GM19035 (cell line): ENCODE measurements at regions not wholly inside any gene's neighbourhood (a gene's known extent, or its start where the extent isn't known, plus 50 kb on each side); places are given as distances from the start of the nearest gene placed in this dataset.

Source experiments
- ATAC-seq: cut with Tn5 transposase; IDR thresholded peaks from one replicate; pipeline ENCODE4 v1.9.1; 2021; ENCODE audit not compliant: unreplicated experiment

DNA sequence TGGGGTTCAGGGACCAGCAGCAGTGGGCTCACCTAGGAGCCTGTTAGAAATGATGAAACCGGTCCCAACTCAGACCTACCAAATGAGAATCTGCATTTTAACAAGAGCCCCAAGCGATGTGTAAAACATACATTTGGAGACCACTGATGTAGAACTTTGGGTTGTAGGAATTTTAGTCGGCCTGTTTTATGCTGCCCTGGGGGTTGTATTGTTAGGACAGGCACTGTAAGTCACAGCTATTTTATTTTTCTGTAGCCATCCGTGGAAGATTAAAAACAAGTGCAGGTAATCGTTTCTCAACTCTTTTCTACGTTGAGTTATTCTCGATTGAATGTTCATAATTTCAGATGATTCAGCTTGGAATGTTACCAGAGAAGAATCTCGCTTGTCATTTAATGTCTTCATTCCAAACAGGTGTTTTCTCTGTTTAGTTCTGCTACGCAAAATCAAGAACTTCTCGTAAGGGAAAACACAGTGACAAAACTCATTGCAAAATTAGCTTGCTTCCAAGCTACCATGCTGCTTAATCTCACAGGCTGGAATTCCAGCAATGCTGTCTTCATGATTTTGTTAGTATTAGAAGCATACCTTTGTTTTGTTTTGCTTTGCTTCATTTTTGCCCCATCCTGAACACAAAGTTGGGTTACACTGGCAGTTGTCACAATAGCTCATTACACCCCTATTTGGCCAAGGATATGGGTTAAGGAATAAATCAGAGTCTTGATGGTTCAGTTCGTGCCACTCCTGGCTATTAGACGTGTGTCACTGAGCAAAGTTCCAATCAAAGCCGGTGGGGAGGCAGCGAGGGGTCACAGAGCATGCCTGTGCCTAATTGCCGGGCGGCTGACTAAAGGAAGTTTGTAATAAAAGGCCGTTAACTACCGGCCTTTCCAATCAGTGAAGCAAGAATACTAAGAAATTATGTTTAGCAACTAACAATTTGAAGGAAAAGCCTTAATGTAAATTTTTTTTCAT is 676.9 kb downstream of the GATA3 start:
- ATAC-seq, result no peak

DNA sequence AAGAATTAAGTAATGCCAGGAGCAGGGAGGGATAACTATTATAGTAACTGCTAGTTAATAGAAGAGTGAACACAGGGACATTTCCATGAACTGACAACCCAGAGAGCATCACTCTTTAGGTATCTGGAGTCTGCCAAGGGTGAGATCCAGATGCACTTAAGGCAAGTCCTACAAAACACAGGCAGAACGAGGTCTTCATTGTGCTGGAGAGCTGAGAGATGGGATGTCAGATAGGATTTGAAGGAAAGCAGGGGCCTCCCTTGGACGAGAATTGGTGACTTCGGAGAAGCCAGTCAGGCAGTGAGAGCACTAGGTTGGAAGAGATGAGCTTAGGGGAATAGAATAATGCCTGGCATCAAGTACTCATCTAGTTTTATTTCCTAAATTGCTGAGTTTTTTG is 684.5 kb downstream of the GATA3 start:
- ATAC-seq, result no peak

DNA sequence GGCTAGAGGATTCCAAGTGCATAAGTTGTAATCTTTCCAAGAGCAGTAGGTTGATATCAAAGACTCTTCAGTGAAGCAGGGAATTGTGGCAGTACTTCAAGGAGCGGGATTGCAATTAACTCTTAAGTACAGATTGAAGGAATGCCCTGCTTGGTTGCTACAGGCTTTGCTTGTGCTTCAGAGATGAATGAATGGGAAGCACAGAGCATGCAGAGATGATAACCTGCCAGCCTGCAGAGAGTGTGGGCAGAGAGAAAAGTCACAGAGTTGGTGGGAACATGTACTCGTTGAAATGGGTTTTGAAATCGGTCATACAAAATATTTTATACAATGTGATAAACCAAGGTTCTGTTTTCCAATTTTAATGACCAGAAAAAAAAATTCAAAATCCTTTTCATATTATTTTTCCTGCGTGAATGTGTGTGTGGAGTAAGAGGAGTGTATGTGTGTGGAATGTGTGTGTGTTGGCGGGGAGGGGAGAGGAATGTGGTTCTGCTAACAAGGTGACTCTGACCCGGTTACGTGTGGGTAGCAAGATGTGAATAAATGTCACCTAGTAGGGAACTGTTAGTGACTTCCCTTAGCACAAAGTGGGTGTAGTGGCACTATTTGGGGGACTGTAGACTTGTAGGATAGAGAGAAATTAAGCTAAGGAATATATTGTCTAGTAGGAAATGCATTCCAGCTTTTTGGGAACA is 697.8 kb downstream of the GATA3 start:
- no peak for ATAC-seq

DNA sequence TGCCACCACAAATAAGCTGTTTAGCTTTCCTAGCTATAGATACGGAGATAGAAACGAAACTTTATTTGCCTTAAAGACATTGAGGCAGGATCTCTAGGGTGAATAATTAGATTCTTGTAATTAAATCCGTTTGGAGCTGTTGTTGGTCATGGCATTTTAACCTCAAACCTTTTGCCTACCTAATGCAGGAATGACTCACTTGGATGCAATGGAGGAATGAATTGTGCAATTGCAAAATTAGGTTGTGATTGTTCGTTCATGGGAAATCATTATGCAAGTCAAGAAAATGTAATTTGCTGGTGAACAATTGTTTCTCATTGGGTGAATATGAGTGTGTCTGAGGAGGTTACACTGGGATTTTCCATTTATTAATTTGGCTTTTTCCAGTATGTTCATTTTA is 703.5 kb downstream of the GATA3 start:
- ATAC-seq, result no peak

DNA sequence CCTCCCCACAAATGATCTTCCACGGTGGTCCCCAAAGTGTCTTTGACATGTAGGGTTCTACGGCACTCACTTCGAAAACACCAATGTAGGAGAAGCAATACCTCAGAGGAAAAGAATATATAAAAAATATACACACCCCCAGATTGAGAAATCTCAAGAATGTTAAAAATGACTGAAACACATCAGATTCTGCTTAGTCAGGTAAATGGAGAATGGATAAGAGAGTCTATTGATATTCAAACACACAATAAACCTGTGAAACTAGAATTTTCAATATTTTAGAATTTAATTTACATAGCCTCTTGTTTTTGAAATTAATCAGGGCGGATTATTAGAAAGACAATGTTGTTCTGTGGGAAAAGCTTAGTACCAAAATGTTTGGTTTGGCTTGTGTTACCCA is 712.4 kb downstream of the GATA3 start:
- no peak for ATAC-seq

DNA sequence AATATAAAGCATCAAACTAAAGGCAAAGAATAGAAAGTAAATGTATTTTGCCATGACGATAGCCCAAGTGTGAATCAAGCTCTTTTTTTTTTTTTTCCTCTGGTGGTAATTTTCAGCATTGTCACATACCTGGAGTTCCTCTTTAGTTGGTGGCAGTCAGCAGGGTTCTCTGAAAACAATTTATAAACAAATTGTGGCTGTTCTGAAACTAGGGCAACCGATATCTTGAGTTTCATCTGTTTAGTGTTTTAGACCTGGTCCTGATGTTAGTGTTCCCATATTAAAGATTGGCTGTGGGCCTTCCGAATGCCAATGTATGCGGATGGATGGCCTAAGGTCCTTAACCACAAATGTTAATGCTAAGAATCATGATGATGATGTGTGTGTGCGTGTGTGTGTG is 713.1 kb downstream of the GATA3 start:
- no peak for ATAC-seq

DNA sequence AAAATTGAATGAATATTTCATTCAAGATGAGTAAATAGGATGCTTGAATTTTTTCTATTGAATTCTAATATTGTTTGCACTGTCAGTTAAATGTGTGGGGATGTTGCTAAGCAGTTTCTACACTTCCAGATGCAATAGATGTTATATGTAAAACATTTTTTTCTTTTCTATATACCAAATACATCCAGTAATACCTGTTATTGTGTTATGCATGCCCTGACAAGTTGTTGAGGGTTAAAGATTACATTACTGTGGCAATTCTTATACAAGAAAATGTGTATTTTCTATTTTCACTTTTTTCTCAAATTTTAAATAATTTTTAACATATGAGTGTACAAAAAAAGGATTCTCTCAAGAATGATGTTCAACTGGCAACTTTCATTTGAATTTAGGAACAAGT is 713.9 kb downstream of the GATA3 start:
- ATAC-seq, result no peak

DNA sequence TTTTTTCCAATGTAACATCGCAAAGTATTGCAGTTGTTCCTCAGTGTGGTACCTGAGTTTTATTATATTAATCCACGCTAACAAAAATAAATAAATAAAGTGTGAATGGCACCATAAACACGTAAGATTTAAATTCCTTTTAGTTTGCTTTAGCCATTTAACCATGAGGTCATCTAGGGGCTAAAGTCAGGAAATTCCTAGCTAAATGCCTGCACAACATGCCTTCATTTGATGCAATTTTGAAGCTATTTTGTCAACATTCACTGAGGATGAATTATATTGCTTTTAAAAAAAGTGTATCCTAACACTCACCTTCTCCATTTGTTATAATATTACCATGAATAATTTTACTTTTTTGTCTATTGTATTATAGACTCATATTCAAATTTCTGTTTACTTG is 714.4 kb downstream of the GATA3 start:
- ATAC-seq, result no peak

DNA sequence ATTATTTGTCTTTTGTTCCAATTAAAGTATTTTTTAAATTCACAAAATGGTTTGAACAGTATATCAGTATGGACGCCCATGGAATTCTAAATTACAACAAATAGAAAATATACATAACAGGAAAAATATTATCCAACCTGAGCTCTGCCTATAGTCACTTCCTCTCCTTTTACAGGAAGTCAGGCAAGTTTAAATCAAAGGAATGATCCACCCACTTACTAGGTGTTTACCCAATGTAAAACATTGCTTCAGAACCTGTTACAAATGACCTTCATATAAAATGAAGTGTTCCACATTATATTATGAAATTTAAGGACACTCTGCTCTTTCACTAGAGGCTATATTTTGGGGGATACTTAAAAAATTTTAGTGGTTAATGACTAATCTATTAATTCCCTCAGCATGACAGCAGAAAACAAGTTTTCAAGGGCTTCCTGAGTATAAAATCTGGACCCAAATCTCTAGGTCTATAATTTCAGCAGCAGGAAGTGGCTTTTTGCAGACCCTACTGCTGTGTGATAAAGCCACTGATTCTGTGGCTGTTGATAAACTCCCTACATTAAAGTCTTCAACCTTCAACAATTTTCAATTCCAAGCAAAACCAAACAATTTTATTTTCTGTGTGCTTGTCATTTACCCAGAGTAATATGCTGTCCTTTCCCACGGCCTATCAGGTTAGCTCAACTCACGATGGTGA is 722.6 kb downstream of the GATA3 start:
- no peak for ATAC-seq

DNA sequence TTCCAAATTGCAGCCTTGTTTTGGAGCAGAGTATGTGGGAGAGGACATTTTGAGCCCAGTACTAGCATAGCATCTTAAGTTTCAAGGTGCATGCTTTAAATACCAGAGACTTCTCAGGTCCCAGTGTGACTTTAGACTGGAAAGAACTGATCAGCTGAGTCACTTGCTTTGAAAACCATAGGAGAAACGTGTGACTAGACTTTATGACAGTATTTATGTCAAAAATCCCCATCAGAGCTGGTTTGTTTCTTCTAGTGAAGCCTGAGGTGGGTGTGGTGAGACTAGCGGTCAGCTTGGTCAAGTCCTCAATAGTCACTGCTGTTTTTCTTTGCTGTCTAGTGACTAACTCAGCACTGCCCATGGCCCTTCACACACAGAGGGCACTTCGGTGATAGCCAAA is 724.2 kb downstream of the GATA3 start:
- no peak for ATAC-seq

DNA sequence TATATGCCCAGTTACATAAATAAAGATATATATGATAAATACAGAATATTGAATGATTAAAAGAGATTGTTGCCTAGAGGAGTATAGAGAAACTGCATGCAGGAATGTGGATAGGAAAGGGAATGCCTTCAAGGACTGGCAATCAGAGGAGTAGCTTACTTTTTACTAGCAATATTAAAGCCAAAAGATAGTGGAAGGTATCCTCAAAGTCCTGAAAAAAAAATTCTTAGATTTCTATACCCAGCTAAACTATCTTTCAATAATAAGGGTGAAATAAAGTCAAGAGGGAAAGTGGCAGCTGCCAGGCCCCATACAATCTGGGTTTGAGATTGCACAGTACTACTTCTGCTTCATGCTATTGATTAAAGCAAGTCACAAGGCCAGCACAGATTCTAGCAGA is 733.2 kb downstream of the GATA3 start:
- ATAC-seq, result no peak

DNA sequence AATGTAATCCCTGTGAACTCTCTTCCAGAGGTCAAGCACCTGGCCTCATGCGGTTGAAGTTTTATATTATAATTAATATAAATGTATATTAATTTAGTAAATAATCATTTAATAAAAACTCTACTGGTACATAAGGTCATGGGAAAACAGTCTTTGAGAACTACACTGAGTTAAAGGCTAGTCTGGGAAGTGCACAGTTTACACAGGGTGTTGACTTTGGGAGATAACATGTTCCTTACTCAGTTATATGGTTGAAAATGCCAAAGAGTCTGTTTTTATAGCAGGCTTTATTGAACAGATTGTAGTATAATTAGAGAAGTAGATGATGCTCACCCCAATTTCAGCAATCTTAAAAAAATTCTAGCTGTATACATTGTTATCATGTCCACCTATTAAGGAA is 735.9 kb downstream of the GATA3 start:
- no peak for ATAC-seq

DNA sequence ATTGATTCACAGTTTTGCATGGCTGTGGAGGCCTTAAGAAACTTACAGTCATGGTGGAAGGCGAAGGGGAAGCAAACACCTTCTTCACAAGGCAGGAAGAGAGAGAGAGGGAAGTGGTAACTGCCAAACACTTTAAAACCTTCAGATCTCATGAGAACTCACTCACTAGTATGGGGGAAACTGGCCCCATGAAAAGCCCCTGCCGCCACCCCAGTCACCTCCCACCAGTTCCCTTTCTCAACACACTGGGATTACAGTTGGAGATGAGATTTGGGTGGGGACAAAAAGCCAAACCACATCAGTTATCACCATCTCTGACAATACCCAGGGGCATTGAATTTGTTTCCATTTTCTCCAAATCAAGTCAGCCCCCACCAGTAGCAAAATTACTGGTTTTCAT is 740.4 kb downstream of the GATA3 start:
- ATAC-seq, result no peak

DNA sequence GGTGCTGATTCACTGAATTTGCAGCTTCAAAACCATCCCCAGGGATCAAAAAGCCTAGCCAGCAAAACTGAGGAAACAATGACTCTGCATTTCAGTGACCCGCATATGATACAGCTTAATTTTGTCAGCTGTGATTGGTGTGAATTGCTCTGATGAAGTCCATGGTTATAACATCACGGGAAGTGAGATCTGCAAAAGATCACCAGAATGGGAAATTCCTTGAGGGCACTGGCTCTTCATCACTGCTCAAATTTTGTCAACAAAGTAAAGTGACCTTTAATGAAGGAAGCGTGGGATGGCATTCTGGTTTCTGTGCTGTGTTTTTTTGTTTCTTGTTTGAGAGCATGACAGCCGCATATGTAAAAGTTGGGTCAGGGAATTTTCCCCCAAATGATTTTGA is 745.9 kb downstream of the GATA3 start:
- ATAC-seq, result no peak

DNA sequence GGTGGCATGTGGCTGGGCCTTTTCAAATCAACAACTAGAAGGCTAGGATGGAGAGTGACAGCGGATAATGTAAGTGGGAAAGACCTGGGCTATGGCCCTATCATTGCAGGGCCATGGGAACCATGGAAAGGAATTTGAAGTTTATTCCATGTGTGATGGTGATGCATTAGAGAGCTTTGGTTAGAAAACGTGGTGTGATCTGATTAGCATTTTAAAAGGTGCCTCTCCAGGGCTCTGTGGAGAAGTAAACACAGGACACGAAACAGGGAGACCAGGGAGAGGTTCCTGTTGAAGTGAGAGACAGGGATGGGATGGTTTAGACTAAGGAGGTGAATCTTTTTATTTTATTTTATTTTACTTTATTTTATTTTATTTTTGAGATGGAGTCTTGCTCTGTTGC is 749.5 kb downstream of the GATA3 start:
- ATAC-seq, result no peak

DNA sequence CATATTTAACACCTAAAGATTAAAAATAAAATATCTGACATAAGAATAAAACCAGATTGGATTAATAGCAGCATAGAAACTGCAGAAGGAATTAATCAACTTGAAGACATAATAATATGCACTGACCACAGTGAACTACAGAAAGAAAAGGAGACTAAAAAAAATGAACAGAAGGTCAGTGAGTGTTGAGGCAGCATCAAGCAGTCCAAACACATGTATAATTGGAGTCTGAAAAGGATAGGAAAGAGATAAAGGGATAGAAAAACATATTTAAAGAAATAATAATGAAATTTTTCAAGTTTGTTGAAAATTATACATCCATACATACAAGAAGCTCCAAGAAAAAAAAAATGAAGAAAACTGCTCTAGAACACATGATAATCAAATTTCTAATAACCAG is 756.2 kb downstream of the GATA3 start:
- ATAC-seq, result no peak

DNA sequence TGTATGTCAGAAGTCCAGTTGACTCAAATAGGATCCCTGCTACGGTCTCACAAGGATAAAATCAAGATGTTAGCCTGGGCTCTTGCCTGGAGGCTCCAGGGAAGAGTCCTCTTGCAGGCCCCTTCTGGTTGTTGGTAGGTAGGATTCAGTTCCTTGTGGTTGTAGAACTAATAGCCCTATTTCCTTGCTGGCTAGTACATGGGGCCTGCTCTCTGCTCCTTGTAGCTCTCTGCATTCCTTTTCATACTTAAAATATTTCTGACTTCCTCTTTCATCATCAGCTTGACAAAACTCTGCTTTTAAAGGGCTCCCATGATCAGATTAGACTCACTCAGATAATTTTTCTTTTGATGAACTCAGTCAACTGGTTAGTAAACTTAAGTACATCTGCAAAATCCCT is 756.7 kb downstream of the GATA3 start:
- no peak for ATAC-seq

DNA sequence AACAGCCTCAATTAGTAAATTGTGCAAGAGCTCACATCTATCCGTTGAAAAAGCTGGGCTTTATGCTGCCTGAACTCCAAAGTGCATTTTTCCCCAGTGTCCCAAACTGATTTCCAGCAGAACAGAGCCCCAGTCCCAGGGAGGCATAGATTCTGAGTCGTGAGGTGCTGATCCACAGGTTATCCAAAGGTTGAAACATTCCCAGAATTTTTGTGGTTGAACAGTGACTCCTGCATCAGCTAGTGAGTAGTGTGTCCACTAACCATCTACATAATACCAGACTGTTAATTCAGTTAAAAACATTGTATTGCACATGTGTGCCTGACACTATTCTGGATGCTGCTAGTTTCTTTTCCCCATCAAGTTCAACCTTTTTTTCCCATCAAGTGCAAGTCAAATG is 761.5 kb downstream of the GATA3 start:
- no peak for ATAC-seq

DNA sequence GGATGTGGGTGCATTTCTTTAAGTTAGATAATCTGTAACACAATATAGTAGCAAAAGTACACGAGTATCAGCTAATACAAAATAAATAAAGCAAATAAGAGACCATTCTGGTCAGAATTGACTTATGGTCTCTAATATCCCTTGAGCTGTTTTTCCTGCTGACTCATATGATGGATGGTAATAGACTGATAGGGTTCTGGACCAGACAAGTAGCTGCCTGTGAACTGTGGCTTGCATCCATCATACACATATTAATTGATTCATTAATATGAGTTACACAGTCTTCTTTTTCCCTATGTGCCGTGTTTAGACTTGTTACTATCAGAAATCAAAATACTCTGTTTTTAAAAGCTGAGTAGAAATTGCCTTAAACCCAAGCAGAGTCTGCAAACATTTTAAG is 762.8 kb downstream of the GATA3 start:
- no peak for ATAC-seq

DNA sequence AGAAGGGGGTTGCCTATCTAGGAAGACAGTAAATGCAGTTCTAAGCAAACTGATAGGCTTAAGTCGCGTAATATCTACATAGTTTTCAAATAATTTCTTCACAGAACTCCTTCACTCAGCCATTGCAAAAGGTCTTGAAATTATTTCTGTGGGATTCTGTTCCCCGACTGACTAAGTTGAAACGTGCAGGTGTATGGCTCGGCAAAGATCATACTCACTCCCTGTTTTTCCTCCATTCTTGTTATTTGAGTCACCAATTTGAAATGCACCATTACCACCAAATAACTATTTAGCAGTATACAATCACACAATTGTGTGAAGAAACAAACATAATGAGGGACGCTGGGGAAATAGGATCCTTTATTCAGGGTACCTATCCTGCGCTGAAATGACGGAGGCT is 771.1 kb downstream of the GATA3 start:
- no peak for ATAC-seq

DNA sequence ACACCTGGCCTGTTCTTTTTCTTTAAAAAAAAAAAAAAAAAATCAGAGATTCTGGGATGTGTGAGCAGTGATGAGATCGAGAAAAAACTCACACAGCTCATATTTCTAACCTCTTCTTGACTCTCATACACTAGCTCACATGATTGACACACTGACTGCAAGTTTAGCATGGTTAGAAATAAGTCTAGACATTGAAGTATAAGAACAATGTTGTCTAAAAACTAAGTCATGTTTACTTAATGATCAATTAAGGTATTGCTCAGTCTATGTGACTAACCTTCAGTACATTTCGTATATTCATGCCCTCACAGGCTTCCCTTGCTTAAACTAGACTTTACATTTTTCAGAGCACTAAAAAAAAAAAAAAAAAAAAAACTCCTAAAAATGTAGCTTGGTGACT is 775.1 kb downstream of the GATA3 start:
- no peak for ATAC-seq

DNA sequence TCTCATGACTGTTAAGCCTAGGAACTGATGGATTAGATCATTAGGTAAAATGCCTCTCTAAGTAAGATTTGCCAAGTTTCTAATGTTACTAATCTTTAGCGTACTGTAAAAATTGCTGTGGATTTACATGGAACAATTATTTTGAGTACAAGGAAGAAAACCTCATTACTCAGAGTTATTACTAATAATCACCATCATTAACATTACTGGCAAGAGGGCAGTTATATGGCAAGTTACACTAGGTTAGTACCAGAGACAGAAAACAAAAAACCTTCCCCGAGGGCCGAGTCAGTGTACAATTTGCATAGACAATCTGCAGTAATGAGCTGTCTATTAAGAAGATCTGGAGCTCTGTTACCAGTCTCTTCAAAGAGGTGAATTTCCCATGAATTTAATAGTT is 775.6 kb downstream of the GATA3 start:
- ATAC-seq, result no peak
